ENCODE measurements at regions not wholly inside any gene's neighbourhood (a gene's known extent, or its start where the extent isn't known, plus 50 kb on each side); places are given as distances from the start of the nearest gene placed in this dataset.

DNA sequence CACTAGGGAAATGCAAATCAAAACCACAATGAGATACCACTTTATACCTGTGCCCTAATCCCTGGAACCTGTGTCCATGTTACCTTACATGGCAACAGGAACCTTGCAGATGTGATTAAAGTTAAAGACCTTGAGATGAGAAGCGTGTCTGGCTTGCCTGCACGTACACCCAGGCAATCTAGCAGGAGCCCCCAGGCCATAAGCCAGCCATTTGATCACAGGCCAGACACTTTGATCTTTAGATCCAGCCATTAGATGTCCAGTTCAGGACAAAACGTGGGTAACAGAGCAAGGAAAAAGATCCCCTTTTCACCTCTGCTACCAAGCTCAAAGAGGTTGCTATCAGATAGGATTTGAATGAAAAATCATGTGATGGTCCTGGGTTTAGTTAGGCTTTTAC is 378.8 kb downstream of the BUD13 start:
- TF ChIP-seq, protein P1, sequence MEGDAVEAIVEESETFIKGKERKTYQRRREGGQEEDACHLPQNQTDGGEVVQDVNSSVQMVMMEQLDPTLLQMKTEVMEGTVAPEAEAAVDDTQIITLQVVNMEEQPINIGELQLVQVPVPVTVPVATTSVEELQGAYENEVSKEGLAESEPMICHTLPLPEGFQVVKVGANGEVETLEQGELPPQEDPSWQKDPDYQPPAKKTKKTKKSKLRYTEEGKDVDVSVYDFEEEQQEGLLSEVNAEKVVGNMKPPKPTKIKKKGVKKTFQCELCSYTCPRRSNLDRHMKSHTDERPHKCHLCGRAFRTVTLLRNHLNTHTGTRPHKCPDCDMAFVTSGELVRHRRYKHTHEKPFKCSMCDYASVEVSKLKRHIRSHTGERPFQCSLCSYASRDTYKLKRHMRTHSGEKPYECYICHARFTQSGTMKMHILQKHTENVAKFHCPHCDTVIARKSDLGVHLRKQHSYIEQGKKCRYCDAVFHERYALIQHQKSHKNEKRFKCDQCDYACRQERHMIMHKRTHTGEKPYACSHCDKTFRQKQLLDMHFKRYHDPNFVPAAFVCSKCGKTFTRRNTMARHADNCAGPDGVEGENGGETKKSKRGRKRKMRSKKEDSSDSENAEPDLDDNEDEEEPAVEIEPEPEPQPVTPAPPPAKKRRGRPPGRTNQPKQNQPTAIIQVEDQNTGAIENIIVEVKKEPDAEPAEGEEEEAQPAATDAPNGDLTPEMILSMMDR (IDR thresholded peaks at IDR 0.05): no peak
- TF ChIP-seq POLR2A (IDR thresholded peaks at IDR 0.05) (no peak), POLR2AphosphoS5 (IDR thresholded peaks at IDR 0.05; ENCODE audit: insufficient read depth in 1 of 2, low read depth in 1 of 2) (no peak)
